GM19099 (cell line): ENCODE measurements at regions not wholly inside any gene's neighbourhood (a gene's known extent, or its start where the extent isn't known, plus 50 kb on each side); places are given as distances from the start of the nearest gene placed in this dataset.

Experiments used
- POLR2A ChIP-seq: IDR thresholded peaks from 3 replicates; pipeline ENCODE4 v1.6.1; 2011; ENCODE audit warnings: low read depth; ENCODE audit not compliant: insufficient read length; ENCODE audit errors: extremely low read depth

DNA sequence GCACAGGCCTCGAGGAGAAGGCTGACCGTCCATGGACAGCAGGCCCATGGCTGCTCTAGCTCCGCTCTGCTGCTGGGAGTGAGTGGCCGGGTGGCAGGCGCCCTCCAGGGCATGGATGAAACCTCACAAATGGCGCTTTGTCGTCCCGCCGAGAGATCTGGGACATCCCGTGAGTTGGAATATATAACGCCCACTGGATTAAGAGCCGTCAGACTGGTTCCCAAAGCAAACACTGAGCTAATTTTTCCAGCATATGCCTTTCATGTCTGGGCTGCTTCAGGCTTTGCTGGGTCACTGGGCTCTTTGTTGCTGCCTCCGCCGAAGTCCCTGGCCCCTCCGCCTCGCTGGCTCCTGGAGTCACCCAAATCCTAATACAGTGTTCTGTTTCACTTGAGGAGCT lies 266.3 kb downstream of the FOXL1 start:
- no peak for TF ChIP-seq POLR2A

DNA sequence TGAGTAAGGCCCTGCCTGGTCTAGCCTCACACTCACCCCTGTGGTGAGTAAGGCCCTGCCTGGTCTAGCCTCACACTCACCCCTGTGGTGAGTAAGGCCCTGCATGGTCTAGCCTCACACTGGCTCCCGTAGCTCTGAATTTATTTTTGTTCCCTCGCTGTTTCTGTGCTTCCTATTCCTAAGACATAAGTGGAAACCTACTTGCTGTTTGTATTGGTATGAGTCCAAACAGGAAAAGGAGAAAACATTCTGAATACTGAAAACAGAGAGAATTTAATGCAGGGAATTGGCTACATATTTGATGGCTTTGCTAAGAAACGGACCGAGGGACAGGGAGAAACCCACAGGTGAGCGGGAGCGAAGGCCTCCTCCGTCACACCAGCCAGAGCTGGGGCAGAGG lies 267.8 kb downstream of the FOXL1 start:
- no peak for TF ChIP-seq POLR2A

DNA sequence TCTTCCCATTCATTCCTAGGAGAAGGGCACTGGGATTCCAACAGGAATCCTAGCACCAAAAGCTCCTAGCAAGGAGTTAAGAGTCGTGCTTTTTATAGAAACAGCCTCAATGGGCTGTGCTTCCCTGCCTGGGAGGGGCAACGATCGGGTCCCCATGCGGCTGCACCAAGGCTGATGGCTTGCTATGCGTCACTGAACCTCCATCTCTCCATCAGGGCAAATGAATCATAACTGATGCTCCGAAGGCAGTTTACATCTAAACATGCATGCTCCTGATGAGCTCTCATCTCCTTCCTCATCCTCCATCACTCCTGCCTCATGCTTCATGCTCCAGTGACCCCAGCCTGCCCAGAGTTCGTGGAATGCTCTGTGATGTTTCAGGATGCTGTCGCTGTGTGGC lies 270.5 kb downstream of the FOXL1 start:
- no peak for TF ChIP-seq POLR2A

DNA sequence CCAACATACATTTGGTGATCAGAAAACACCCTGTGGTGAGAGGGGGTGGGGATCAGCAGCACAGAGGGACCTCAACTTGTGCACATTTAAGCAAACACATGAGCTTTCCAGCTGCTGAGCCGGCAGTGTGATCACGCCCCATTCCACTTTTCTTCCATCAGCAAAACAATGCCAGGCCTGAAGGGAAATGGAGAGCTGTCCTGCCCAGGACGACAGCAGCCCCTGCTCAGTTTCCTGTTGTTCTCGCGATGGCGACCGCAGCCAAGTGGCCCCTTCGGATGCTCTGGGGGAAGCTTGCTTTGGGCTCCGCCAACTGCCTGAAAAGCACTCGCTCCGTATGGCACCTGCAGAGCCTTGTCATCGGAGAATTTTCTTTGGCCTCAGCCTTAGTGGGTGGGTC lies 272.3 kb downstream of the FOXL1 start:
- no peak for TF ChIP-seq POLR2A

DNA sequence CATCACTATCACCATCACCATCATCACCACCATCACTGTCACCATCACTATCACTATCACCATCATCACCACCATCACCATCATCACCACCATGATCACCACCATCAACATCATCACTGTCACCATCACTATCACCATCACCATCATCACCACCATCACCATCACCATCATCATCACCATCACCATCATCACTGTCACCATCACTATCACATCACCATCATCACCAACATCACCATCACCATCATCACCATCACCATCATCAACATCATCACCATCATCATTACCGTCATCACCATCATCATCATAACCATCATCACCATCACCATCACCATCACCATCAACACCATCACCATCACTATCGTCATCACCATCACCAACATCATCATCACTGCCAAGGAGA lies 273.8 kb downstream of the FOXL1 start:
- no peak for TF ChIP-seq POLR2A

DNA sequence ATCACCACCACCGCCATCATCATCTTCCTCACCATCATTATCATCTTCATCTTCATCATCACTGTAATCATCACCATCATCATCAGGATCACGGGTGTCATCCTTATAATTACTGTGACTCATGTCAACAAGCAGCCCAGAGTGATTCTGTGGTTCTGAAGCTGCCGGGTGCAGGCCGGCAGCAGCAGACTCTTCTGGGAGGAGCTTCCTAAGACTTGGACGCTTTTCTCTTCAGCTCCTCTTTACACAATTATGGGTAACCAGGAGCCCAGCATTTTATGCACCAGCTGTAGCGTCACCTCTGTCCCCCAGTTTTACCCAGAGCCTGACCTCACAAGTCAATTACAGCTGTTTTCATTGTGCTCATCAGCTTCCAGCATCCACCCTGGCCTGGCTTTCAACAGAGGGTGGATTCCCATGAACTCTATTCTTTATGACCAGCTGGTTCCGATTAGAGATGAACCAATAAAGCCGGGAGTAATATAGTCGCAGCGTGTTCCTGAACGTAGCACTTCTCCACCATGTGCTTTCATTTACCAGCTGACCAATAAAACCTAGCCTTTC lies 275.8 kb downstream of the FOXL1 start:
- no peak for TF ChIP-seq POLR2A

DNA sequence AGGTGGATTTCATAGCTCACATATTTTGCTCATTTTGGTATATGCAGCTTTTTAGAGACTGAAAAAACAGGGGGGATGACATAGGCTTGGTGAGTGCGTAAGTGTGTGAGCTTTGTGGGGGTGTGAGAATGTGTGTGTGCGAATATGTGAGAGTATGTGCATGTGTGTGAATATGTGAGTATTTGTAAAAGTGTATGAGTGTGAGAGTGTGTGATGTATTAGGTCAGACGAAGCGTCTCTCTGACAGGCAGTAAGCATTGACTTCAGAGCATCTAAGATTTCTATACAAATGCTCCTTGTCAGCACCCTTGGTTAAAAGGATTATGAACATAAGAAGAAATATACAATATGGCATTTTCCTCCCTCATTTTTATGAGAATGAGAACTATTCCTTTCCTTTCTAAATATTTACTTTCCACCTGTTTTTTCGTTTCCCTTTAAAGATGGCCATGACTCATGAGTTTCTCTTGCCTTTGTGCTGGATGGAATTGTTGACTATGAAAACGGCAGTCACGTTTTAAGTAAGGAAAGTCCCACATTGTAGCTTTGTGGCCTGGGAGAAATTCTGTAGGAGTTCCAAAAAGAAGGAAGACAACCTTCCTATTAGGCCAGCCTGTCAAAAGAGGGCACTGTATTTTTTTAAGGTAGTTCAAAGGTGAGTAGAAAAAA lies 276.4 kb downstream of the FOXL1 start:
- no peak for TF ChIP-seq POLR2A

DNA sequence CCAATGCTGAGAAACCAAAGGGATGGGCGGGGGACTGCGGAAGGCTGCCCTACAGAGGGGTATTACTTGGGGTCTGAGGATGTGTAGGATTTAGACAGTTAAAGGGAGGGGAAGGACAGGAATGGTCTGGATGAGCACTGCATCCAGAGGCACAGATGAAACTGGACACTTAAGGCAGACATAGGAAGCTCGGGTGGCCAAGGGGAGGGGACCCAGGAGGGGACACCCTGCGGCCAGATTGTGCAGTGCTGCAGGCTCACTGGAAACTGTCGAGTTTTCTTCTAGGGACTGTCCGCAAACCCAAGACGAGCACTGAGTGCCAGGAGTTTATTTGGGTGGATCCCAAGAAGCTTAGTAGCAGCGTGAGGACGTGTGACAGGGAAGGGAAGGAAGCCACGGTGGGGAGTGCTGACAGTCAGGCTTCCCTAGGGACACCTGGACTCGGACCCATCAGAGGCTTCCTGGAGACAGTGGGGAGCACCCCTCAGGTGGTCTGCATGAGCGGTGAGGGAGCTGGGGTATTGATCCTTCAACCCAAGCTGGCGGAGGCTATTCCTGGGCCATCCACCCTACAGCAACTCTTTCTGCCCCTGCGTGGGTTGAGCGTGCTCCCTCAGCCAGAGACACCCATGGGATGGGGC lies 278.7 kb downstream of the FOXL1 start:
- TF ChIP-seq POLR2A: no peak

DNA sequence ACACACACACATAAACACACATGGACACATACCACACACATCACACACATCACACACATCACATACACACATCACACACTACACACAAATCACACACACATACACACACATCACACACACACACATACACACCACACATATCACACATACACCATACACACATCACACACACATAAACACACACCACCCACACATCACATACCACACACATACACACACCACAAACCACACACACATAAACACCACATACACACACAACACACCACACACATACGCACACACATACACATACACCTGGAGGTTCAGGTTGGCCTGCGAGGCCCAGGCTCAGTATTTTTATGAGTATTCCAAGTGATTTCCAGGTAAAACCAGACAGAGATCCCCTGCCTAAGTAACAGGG lies 279.5 kb downstream of the FOXL1 start:
- no peak for TF ChIP-seq POLR2A

DNA sequence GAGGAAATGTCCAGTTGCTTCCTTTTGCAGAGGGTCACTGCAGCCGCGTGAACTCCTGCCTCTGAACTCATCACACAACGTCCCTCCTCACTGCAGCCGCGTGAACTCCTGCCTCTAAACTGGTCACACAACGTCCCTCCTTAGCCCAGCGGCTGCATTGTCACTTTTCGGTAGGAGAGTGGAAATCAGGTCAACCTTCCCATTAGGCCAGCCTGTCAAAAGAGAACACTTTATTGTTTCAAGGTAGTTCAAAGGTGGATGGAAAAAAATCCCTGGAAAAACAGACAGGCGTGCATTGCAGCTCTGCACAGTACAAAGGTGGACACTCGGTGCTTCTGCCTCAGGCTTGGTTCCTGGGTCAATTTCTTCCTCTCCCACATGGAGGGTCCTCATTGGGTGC lies 280.2 kb downstream of the FOXL1 start:
- TF ChIP-seq POLR2A: no peak

DNA sequence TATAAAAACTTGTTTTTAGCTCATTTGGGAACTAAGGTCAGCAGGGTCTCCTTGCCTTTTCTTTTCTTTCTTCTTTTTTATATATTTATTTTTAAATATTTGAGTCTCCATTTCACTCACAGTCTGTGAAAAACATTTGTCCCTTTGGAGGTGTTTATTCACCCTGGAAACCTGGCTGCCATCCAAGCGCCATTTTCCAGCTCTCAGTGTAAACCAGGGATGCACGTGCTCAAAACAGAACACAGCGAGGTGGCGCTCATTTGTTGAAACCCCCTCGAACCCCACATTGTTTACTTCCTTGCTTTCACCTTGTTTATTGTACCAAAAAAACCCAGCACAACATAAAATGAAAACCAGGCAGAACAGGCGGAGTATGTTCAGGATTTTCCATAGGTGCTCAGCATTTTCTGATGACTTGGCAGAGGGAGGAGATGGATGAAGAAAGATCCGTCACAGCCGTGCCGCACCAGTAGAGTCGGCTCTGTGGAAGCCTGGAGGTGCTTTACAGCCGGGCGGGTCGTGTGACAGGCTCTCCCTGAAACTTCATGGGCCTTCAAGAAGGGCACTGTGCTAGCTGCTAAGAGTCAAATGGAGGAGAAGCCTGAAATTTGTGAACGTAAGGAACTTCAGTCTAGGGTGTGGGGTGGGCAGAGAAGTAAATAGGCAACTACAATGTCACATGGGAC lies 284.4 kb downstream of the FOXL1 start:
- TF ChIP-seq POLR2A: no peak

DNA sequence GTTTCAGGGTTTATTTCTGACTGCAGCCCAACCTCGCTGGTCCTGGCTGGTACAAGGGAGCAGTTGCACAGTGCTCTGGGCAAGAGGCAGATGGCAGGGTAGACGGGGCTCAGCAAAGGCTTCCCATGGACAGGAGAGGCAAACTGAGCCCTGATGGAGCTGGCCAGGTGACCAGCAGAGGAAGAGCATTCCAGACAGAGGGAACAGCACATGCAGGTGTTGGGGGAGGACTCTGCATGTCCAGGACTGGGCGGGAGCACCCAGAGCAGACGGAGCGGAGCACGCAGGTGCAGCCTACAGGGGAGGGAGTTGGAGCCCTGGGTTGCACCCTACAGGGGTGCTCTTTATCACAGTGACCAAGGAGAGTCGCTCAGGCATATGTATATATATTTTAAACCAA lies 285.3 kb downstream of the FOXL1 start:
- TF ChIP-seq POLR2A: no peak

DNA sequence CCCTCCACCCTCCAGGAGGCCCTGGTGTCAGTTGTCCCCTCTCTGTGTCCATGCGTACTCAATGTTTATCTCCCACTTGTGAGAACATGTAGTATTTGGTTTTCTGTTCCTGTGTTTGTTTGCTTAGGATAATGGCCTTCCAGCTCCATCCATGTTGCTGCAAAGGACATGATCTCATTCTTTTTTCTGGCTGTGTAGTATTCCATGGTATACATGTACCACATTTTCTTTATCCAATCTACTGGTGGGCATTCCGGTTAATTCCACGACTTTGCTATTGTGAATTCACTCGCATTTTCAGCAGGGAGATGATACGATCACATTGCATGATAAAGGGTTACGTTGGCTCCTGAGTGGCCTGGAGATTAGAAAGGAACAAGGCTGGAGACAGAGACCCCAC lies 286.2 kb downstream of the FOXL1 start:
- no peak for TF ChIP-seq POLR2A

DNA sequence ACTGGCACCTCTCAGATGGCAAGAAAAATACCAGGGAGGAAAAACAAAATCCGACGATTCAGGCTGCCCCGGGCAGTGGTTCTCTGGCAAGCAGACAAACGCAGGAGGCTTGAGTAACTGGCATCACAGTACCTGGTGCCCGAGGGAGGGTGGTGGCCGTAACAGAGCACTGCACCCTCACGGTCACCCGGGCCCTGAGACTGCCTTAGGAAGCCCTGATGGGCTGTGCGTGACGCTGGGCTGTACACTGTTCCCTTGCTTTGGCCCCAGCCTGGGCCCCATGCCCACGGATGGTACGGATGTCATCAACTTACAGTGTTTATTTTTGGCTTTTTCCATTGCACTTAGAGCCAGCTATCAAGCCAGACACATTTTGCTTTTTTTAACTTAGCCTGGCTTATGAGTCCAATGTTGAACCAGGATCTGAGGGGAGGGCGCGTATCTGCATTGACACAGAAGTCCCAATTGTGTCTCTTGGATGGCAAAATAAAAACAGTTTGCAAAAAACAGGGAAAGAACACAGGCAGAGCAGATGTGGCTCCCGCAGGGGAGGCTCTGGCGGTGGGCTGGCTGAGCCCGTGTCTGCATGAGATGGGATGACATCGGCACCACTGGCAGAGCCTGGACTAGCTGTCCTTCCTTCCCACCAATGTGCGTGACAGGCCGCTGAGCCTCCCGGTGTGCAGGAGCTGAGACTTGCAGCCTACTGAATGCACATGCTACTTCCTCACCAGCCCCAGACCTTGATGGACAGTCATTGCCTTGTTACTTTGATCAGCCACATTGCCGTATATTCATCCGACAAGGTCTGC lies 287.7 kb downstream of the FOXL1 start:
- TF ChIP-seq POLR2A: no peak

DNA sequence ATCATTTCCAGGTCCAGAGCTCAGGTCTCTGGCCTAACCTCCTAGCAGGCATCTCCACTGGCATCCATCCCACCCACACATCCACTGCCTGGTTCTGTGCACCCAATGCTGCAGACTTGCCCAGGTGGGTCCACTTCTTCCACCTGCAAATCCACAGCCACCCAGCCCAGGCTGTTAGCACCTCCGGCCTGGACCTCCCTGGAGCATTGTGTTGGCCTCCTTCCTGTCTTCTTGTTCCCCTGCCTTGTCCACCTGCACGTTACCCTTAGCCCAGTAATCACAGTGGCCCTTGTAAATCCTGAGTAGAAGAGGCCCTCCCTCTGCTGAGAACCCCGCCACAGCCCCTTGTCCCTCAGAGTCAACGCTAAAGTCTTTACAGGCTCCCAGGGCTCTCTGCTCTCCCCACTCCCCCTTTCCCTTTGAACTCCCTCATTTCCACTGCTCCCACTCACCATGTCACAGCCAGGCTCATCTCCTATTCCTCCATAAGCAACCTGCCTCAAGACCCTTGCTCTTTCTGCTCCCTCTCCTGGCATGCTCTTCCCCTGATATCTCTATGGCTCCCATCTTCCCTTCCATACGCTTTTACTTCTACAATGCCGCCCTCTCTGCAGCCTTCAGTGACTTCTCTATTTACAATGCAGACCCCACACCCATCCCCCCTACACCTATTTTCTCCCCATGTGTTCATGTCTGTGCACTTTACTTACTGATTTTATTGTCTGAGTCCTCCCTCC lies 288.8 kb downstream of the FOXL1 start:
- no peak for TF ChIP-seq POLR2A

DNA sequence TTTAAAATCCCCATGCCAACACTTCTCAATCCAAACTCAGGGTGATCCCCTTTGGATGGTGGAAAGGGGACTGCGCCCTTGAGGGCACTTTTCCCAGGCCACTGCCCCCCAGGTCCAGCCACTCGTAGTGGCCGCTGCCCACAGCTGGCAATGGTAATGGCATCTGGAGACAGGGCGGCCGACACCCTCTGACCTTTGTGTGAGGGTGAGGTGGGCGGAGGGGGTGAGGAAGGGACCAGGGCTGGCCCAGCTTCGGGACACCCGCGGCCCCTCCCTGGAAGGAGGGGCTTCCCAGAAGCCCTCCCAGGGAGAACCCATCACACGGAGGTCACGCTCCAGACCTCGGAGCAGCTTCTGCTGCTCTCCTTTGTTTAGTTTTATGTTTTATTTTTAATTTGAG lies 289.7 kb downstream of the FOXL1 start:
- no peak for TF ChIP-seq POLR2A
